IMR-90 (cell line): ENCODE measurements at regions not wholly inside any gene's neighbourhood (a gene's known extent, or its start where the extent isn't known, plus 50 kb on each side); places are given as distances from the start of the nearest gene placed in this dataset.

ENCODE experiments used
- ATAC-seq: fragments of 200-7000 bp; cut with Tn5 transposase; 2 replicates; pipeline ENCODE4 v1.9.1; 2020; ENCODE audit warnings: low read depth, mild to moderate bottlenecking, moderate library complexity
- BruUV-seq: library from RNA; stranded (reverse); fragments of 400-500 nt; replicated peaks from 2 replicates; lab custom pipeline; 2021; lab: Mats Ljungman, UMichigan
- CTCF ChIA-PET: fragments of 300-600 bp; formaldehyde crosslinking; extraction: SDS; loops from one replicate; lab custom pipeline; 2021; ENCODE audit warnings: antibody characterized with exemption; lab: Yijun Ruan, JAX
- POLR2A ChIA-PET: fragments of 300-600 bp; sonication (Branson Sonifier 250); formaldehyde crosslinking; loops from one replicate; lab custom pipeline; 2022; ENCODE audit warnings: antibody characterized with exemption; ENCODE audit not compliant: unreplicated experiment; lab: Charles Lee
- DNase-seq: peaks from one replicate; pipeline ENCODE4 v3.0.0; 2013
- H2AFZ ChIP-seq: replicated peaks from 2 replicates; pipeline ENCODE3; 2013; ENCODE audit warnings: low read length, mild to moderate bottlenecking; ENCODE audit not compliant: poor library complexity
- H2AK5ac ChIP-seq: 2 replicates; pipeline ENCODE4 v1.6.1; 2013; ENCODE audit warnings: low read depth, low read length, inconsistent platforms
- H2AK9ac ChIP-seq: replicated peaks from 2 replicates; pipeline ENCODE3; 2013; ENCODE audit warnings: mild to moderate bottlenecking, low read depth, low read length, moderate library complexity; ENCODE audit not compliant: poor library complexity
- H2BK120ac ChIP-seq: 2 replicates; pipeline ENCODE4 v1.6.1; 2013; ENCODE audit warnings: low read depth, low read length, inconsistent platforms
- H2BK15ac ChIP-seq: 3 replicates; pipeline ENCODE4 v1.6.1; 2013; ENCODE audit warnings: low read depth, low read length, inconsistent platforms
- H2BK20ac ChIP-seq: 2 replicates; pipeline ENCODE4 v1.6.1; 2013; ENCODE audit warnings: low read depth, mild to moderate bottlenecking, inconsistent platforms, low read length, moderate library complexity
- H2BK5ac ChIP-seq: 2 replicates; pipeline ENCODE4 v1.6.1; 2013; ENCODE audit warnings: mild to moderate bottlenecking, low read depth, low read length, inconsistent platforms; ENCODE audit not compliant: poor library complexity, severe bottlenecking
- H3K14ac ChIP-seq: replicated peaks from 2 replicates; pipeline ENCODE4 v1.6.1; 2013; ENCODE audit warnings: low read depth, low read length, inconsistent platforms
- H3K18ac ChIP-seq: 2 replicates; pipeline ENCODE4 v1.6.1; 2013; ENCODE audit warnings: low read depth, low read length, control low read depth
- H3K23ac ChIP-seq: 2 replicates; pipeline ENCODE4 v1.6.1; 2013; ENCODE audit warnings: low read depth, low read length, inconsistent platforms
- H3K27ac ChIP-seq: 2 replicates; pipeline ENCODE4 v1.5.1; 2013; ENCODE audit warnings: mild to moderate bottlenecking, control low read depth, low read length; ENCODE audit not compliant: insufficient read depth
- H3K27me3 ChIP-seq: 2 replicates; pipeline ENCODE4 v1.6.1; 2013; ENCODE audit warnings: low read length; ENCODE audit not compliant: control insufficient read depth, insufficient read depth
- H3K36me3 ChIP-seq: 2 replicates; pipeline ENCODE4 v1.6.1; 2013; ENCODE audit warnings: low read length, mixed read lengths; ENCODE audit not compliant: control insufficient read depth, insufficient read depth
- H3K4ac ChIP-seq: 2 replicates; pipeline ENCODE4 v1.6.1; 2013; ENCODE audit warnings: low read depth, low read length, inconsistent platforms
- H3K4me1 ChIP-seq: 2 replicates; pipeline ENCODE4 v1.6.1; 2013; ENCODE audit warnings: low read length, mixed read lengths; ENCODE audit not compliant: control insufficient read depth, insufficient read depth
- H3K4me2 ChIP-seq: 2 replicates; pipeline ENCODE4 v1.6.1; 2013; ENCODE audit warnings: low read depth, mild to moderate bottlenecking, control low read depth, low read length, moderate library complexity
- H3K4me3 ChIP-seq: 2 replicates; pipeline ENCODE4 v1.5.1; 2013; ENCODE audit warnings: low read depth, mild to moderate bottlenecking, control low read depth, low read length, moderate library complexity; ENCODE audit not compliant: insufficient read depth
- H3K56ac ChIP-seq: 2 replicates; pipeline ENCODE4 v1.6.1; 2013; ENCODE audit warnings: low read length, inconsistent platforms; ENCODE audit not compliant: insufficient read depth; ENCODE audit errors: extremely low read depth
- H3K79me1 ChIP-seq, 2 experiments: 2 replicates each; pipeline ENCODE4 v1.6.1; 2013; ENCODE audit warnings: low read length in 2 of 2, inconsistent platforms in 1 of 2, low read depth in 1 of 2
- H3K9ac ChIP-seq: 2 replicates; pipeline ENCODE4 v1.6.1; 2013; ENCODE audit warnings: low read depth, low read length, control low read depth
- H3K9me1 ChIP-seq: 2 replicates; pipeline ENCODE4 v1.6.1; 2013; ENCODE audit warnings: low read length, inconsistent platforms; ENCODE audit not compliant: insufficient read depth
- H3K9me3 ChIP-seq: 2 replicates; pipeline ENCODE4 v1.6.1; 2013; ENCODE audit warnings: low read length; ENCODE audit not compliant: control insufficient read depth, insufficient read depth
- H4K20me1 ChIP-seq: 2 replicates; pipeline ENCODE4 v1.6.1; 2013; ENCODE audit warnings: low read length, inconsistent platforms; ENCODE audit not compliant: insufficient read depth
- H4K5ac ChIP-seq: 2 replicates; pipeline ENCODE4 v1.6.1; 2013; ENCODE audit warnings: mild to moderate bottlenecking, low read depth, low read length, control low read depth
- H4K8ac ChIP-seq, 2 experiments: 2 replicates each; pipeline ENCODE4 v1.6.1; 2013; ENCODE audit warnings: low read depth in 2 of 2, low read length in 2 of 2, control low read depth in 1 of 2, inconsistent platforms in 1 of 2
- H4K91ac ChIP-seq: 2 replicates; pipeline ENCODE4 v1.6.1; 2013; ENCODE audit warnings: low read depth, low read length, inconsistent platforms; ENCODE audit not compliant: insufficient read depth
- BHLHE40 ChIP-seq: fragments of 150-350 bp; IDR thresholded peaks from 2 replicates; pipeline ENCODE4 v1.6.1; 2016; ENCODE audit warnings: mild to moderate bottlenecking, low read depth, low read length
- FOS ChIP-seq: fragments of 150-350 bp; IDR thresholded peaks from 2 replicates; pipeline ENCODE4 v1.6.1; 2016; ENCODE audit warnings: low read depth, low read length
- MAFK ChIP-seq: IDR thresholded peaks from 2 replicates; pipeline ENCODE4 v1.6.1; 2012; ENCODE audit warnings: low read depth, low read length, improper control_type of control experiment
- MAZ ChIP-seq: IDR thresholded peaks from 2 replicates; pipeline ENCODE4 v1.6.1; 2012; ENCODE audit warnings: low read depth, mild to moderate bottlenecking, low read length, improper control_type of control experiment, moderate library complexity, borderline replicate concordance
- NFE2L2 ChIP-seq: fragments of 150-350 bp; IDR thresholded peaks from 2 replicates; pipeline ENCODE4 v1.6.1; 2016; ENCODE audit warnings: low read depth, mild to moderate bottlenecking, low read length
- POLR2A ChIP-seq: IDR thresholded peaks from 2 replicates; pipeline ENCODE4 v1.6.1; 2012; ENCODE audit warnings: mild to moderate bottlenecking, low read depth, low read length
- RAD21 ChIP-seq: IDR thresholded peaks from 2 replicates; pipeline ENCODE4 v1.6.1; 2012; ENCODE audit warnings: low read length, improper control_type of control experiment
- RCOR1 ChIP-seq: IDR thresholded peaks from 2 replicates; pipeline ENCODE4 v1.6.1; 2012; ENCODE audit warnings: mild to moderate bottlenecking, low read length, improper control_type of control experiment; ENCODE audit not compliant: insufficient replicate concordance
- RFX5 ChIP-seq: IDR thresholded peaks from 2 replicates; pipeline ENCODE4 v1.8.0; 2012; ENCODE audit warnings: low read depth, mild to moderate bottlenecking, low read length, moderate library complexity
- WGBS, 2 experiments: methylation state at CpG; one replicate each; pipeline versions ENCODE4 v1.1.5 to v1.1.7; 2013; ENCODE audit warnings: missing lambda C conversion rate in 2 of 2; ENCODE audit not compliant: insufficient read length in 1 of 2; ENCODE audit errors: extremely low coverage in 2 of 2; 5-methylcytosine and 5-hydroxymethylcytosine counted together
- dilution Hi-C: fragments of 300-500 bp; cut with HindIII; formaldehyde crosslinking; loops from one replicate; pipeline ENCODE4 v1.14.3; 2018; ENCODE audit warnings: low sequenced_read_pairs; ENCODE audit not compliant: unreplicated experiment
- in situ Hi-C: fragments of 300-500 bp; cut with MboI; formaldehyde crosslinking; loops from 3 replicates; pipeline ENCODE4 v1.14.3; 2019; ENCODE audit warnings: low sequenced_read_pairs, inconsistent platforms, mixed read lengths
- intact Hi-C: fragments of 100-400 bp; cut with micrococcal nuclease; formaldehyde crosslinking; loops from 2 replicates; pipeline ENCODE4 v1.10.0; 2022
- TF ChIP-seq, protein P1 (sequence below): fragments of 150-350 bp; IDR thresholded peaks from 2 replicates; pipeline ENCODE4 v1.6.1; 2016; ENCODE audit warnings: low read depth, mild to moderate bottlenecking, low read length, moderate library complexity, borderline replicate concordance

GRCh38 chr5:11992518-11992917 lies 88.3 kb upstream of the CTNND2 start:
- dilution Hi-C loops, result no loop called here
- Histone ChIP-seq H3K4me1 (no peaks in the 10 kb centered on the region), H4K8ac (no peak overlapping the region), H3K9ac (no peak overlapping the region), H3K9me3 (peaks cover 3% of the 10 kb centered on the region), H3K56ac (no peak overlapping the region), H2AK5ac (no peak overlapping the region), H2BK20ac (no peak overlapping the region), H3K36me3 (no peaks in the 10 kb centered on the region), H3K23ac (no peak overlapping the region), H3K14ac (no peak overlapping the region), H4K20me1 (no peaks in the 10 kb centered on the region), H3K18ac (no peak overlapping the region), H4K5ac (no peak overlapping the region), H4K91ac (no peak overlapping the region), H2BK5ac (no peak overlapping the region), H3K79me1 (no peaks in the 10 kb centered on the region), H3K4ac (no peak overlapping the region), H3K9me1 (no peaks in the 10 kb centered on the region), H3K4me2 (no peak overlapping the region), H2AFZ (no peak overlapping the region), H3K4me3 (no peak overlapping the region), H3K27me3 (no peaks in the 10 kb centered on the region), H2BK120ac (no peak overlapping the region), H2AK9ac (no peak overlapping the region), H2BK15ac (no peak overlapping the region), H3K27ac (no peak overlapping the region)
- ATAC-seq (no peak), DNase-seq (no peak)
- ChIA-PET POLR2A (no interaction called here), CTCF (no interaction called here)
- in situ Hi-C loops, result no loop called here
- no TSS peak for BruUV-seq
- WGBS, 2 experiments, result no CpG with 5 or more reads among the region's 2 CpGs
- intact Hi-C loops, result no loop called here
- TF ChIP-seq, protein P1, sequence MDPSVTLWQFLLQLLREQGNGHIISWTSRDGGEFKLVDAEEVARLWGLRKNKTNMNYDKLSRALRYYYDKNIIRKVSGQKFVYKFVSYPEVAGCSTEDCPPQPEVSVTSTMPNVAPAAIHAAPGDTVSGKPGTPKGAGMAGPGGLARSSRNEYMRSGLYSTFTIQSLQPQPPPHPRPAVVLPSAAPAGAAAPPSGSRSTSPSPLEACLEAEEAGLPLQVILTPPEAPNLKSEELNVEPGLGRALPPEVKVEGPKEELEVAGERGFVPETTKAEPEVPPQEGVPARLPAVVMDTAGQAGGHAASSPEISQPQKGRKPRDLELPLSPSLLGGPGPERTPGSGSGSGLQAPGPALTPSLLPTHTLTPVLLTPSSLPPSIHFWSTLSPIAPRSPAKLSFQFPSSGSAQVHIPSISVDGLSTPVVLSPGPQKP, result no peak
- TF ChIP-seq MAZ (no peak), RAD21 (no peak), RFX5 (no peak), RCOR1 (no peak), FOS (no peak), BHLHE40 (no peak), MAFK (no peak), POLR2A (no peak), NFE2L2 (no peak)
